Loucy (cell line): ENCODE measurements at regions not wholly inside any gene's neighbourhood (a gene's known extent, or its start where the extent isn't known, plus 50 kb on each side); places are given as distances from the start of the nearest gene placed in this dataset.

Source experiments
- EZH2phosphoT487 ChIP-seq: fragments of 200-600 bp; IDR thresholded peaks from 2 replicates; pipeline ENCODE4 v1.6.1; 2018; ENCODE audit warnings: antibody characterized with exemption, mild to moderate bottlenecking, moderate library complexity, borderline replicate concordance
- TF ChIP-seq, protein P1 (sequence below): fragments of 200-600 bp; sonication (generic); conservative IDR thresholded peaks from 2 replicates; pipeline ENCODE4 v1.5.1; 2014; ENCODE audit warnings: mild to moderate bottlenecking, antibody characterized with exemption, low read length

DNA sequence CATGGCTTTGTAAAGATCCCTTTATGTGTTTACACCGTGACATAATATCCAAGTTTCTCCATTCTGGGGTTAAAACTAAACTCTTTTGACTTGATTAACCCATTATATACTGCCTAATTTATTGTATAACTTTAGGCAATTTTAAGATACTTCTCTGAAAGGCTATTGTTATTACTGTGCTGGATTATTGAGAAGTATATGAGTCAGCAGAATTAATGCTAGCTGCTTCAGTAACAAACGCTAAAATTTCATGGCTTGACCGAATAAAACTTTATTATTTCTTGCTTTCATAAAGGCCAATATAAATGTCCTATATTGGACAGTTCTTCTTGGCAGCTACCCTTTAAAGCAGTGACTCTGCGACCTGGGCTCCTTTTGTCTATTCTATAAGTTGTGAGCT is 853.9 kb downstream of the SORCS3 start:
- TF ChIP-seq, protein P1, sequence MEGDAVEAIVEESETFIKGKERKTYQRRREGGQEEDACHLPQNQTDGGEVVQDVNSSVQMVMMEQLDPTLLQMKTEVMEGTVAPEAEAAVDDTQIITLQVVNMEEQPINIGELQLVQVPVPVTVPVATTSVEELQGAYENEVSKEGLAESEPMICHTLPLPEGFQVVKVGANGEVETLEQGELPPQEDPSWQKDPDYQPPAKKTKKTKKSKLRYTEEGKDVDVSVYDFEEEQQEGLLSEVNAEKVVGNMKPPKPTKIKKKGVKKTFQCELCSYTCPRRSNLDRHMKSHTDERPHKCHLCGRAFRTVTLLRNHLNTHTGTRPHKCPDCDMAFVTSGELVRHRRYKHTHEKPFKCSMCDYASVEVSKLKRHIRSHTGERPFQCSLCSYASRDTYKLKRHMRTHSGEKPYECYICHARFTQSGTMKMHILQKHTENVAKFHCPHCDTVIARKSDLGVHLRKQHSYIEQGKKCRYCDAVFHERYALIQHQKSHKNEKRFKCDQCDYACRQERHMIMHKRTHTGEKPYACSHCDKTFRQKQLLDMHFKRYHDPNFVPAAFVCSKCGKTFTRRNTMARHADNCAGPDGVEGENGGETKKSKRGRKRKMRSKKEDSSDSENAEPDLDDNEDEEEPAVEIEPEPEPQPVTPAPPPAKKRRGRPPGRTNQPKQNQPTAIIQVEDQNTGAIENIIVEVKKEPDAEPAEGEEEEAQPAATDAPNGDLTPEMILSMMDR: no peak
- no peak for TF ChIP-seq EZH2phosphoT487
